GM12878 (cell line): ENCODE measurements at regions not wholly inside any gene's neighbourhood (a gene's known extent, or its start where the extent isn't known, plus 50 kb on each side); places are given as distances from the start of the nearest gene placed in this dataset.

Experiments used
- ATAC-seq: fragments of 200-7000 bp; cut with Tn5 transposase; 3 replicates; pipeline ENCODE4 v1.9.1; 2020; ENCODE audit warnings: mild to moderate bottlenecking, moderate library complexity
- BruUV-seq: library from RNA; stranded (reverse); fragments of 400-500 nt; replicated peaks from 2 replicates; lab custom pipeline; 2021; lab: Mats Ljungman, UMichigan
- CTCF ChIA-PET: fragments of 300-600 bp; sonication (Branson Sonifier 250); formaldehyde crosslinking; extraction: SDS; loops from one replicate; lab custom pipeline; 2021; ENCODE audit warnings: inconsistent platforms; lab: Yijun Ruan, JAX
- POLR2A ChIA-PET: fragments of 350-600 bp; formaldehyde crosslinking; extraction: SDS; loops from one replicate; lab custom pipeline; 2021; ENCODE audit warnings: inconsistent platforms; lab: Charles Lee
- RAD21 ChIA-PET: fragments of 300-600 bp; sonication (Branson Sonifier 250); formaldehyde crosslinking; loops from one replicate; lab custom pipeline; 2023; ENCODE audit warnings: antibody characterized with exemption; ENCODE audit not compliant: unreplicated experiment; lab: Charles Lee
- SMC1A ChIA-PET: fragments of 300-600 bp; sonication (Branson Sonifier 250); formaldehyde crosslinking; loops from one replicate; lab custom pipeline; 2023; ENCODE audit not compliant: unreplicated experiment, uncharacterized antibody; lab: Charles Lee
- DNase-seq: peaks from one replicate; pipeline ENCODE4 v3.0.0-alpha.2; 2011; ENCODE audit warnings: low read depth, low spot score
- FAIRE-seq: peaks from 3 replicates; lab custom pipeline; 2011; peaks lifted over from hg19 to GRCh38; lab: Jason Lieb, UNC
- H2AFZ ChIP-seq: 2 replicates; pipeline ENCODE4 v1.6.0; 2011; ENCODE audit warnings: low read depth, low read length, control low read depth; ENCODE audit not compliant: control insufficient read depth
- H3K27ac ChIP-seq: 2 replicates; pipeline ENCODE4 v1.5.1; 2011; ENCODE audit warnings: control low read depth; ENCODE audit not compliant: control insufficient read depth, insufficient read depth
- H3K27me3 ChIP-seq, 2 experiments: replicated peaks in 1 of 2; 2 replicates each; pipeline versions ENCODE4 v1.6.0 to v1.6.1; 2011; ENCODE audit warnings: low read length in 1 of 2; ENCODE audit not compliant: control insufficient read depth in 2 of 2, insufficient read depth in 2 of 2
- H3K36me3 ChIP-seq, 2 experiments: 2 replicates each; pipeline ENCODE4 v1.5.1; 2011; ENCODE audit warnings: low read length in 1 of 2; ENCODE audit not compliant: control insufficient read depth in 2 of 2, insufficient read depth in 2 of 2
- H3K4me1 ChIP-seq: 2 replicates; pipeline ENCODE4 v1.6.1; 2011; ENCODE audit warnings: mild to moderate bottlenecking, low read length, moderate library complexity, mixed read lengths; ENCODE audit not compliant: control insufficient read depth, insufficient read depth
- H3K4me2 ChIP-seq: 2 replicates; pipeline ENCODE4 v1.6.0; 2011; ENCODE audit warnings: control low read depth; ENCODE audit not compliant: control insufficient read depth, insufficient read depth
- H3K4me3 ChIP-seq: fragments of 200-600 bp; sonication (generic); 2 replicates; pipeline ENCODE4 v1.5.1; 2016
- H3K79me2 ChIP-seq: 2 replicates; pipeline ENCODE4 v1.6.0; 2011; ENCODE audit warnings: low read length; ENCODE audit not compliant: control insufficient read depth, insufficient read depth
- H3K9ac ChIP-seq: 2 replicates; pipeline ENCODE4 v1.8.0; 2011; ENCODE audit warnings: low read length, control low read depth, mixed read lengths; ENCODE audit not compliant: control insufficient read depth, insufficient read depth
- H3K9me3 ChIP-seq: replicated peaks from 3 replicates; pipeline ENCODE4 v1.5.1; 2011; ENCODE audit warnings: mild to moderate bottlenecking, low read length; ENCODE audit not compliant: control insufficient read depth, insufficient read depth
- H4K20me1 ChIP-seq: 2 replicates; pipeline ENCODE4 v1.6.0; 2011; ENCODE audit not compliant: control insufficient read depth, insufficient read depth
- BHLHE40 ChIP-seq, 2 experiments: fragments of 450-650 bp in 1 of 2; IDR thresholded peaks; 2 replicates each; pipeline ENCODE4 v1.6.1; 2011 to 2017; ENCODE audit warnings: low read depth in 2 of 2, borderline replicate concordance in 1 of 2, improper control_type of control experiment in 1 of 2, low read length in 1 of 2, mild to moderate bottlenecking in 1 of 2
- CHD1 ChIP-seq: IDR thresholded peaks from 2 replicates; pipeline ENCODE4 v1.6.1; 2012; ENCODE audit warnings: low read depth, low read length, improper control_type of control experiment
- FOXK2 ChIP-seq: fragments of 450-650 bp; IDR thresholded peaks from 2 replicates; pipeline ENCODE4 v1.6.1; 2017; ENCODE audit warnings: mild to moderate bottlenecking, moderate library complexity
- FOXM1 ChIP-seq: IDR thresholded peaks from 2 replicates; pipeline ENCODE4 v1.6.1; 2012; ENCODE audit warnings: low read depth, mild to moderate bottlenecking, inconsistent platforms, low read length, moderate library complexity
- LARP7 ChIP-seq: fragments of 450-650 bp; IDR thresholded peaks from 2 replicates; pipeline ENCODE4 v1.6.1; 2017; ENCODE audit warnings: mild to moderate bottlenecking
- PAX5 ChIP-seq: IDR thresholded peaks from 2 replicates; pipeline ENCODE4 v1.6.1; 2011; ENCODE audit warnings: low read depth, low read length, borderline replicate concordance
- YBX1 ChIP-seq: fragments of 450-650 bp; IDR thresholded peaks from 2 replicates; pipeline ENCODE4 v1.6.1; 2016; ENCODE audit warnings: antibody characterized with exemption
- ZNF207 ChIP-seq: fragments of 450-650 bp; IDR thresholded peaks from 2 replicates; pipeline ENCODE4 v1.6.1; 2014; ENCODE audit warnings: antibody characterized with exemption, mild to moderate bottlenecking, borderline replicate concordance
- ZNF274 ChIP-seq: IDR thresholded peaks from one replicate; pipeline ENCODE4 v1.8.0; 2011; ENCODE audit not compliant: insufficient read length, insufficient read depth
- WGBS: methylation state at CpG from one replicate; pipeline ENCODE4 v1.1.6; 2016; ENCODE audit warnings: low lambda C conversion rate; ENCODE audit not compliant: insufficient replicate concordance, insufficient coverage; ENCODE audit errors: missing lambda C conversion rate; 5-methylcytosine and 5-hydroxymethylcytosine counted together
- in situ Hi-C: fragments of 300-500 bp; cut with MboI; formaldehyde crosslinking; loops from 9 replicates; pipeline ENCODE4 v1.14.3; 2018; ENCODE audit warnings: mixed read lengths
- intact Hi-C: fragments of 100-400 bp; cut with micrococcal nuclease; formaldehyde crosslinking; loops from one replicate; pipeline ENCODE4 v1.14.2; 2022; ENCODE audit not compliant: unreplicated experiment
- TF ChIP-seq, protein P1 (sequence below): IDR thresholded peaks from 2 replicates; pipeline ENCODE4 v1.6.1; 2012; ENCODE audit warnings: low read depth, low read length, improper control_type of control experiment

- Histone ChIP-seq H4K20me1 (no peaks in the 10 kb centered on the region), H3K79me2 (no peaks in the 10 kb centered on the region), H3K4me3 (no peak overlapping the region), H3K9me3 (no peaks in the 10 kb centered on the region), H3K4me2 (no peak overlapping the region), H3K27me3 (no peaks in the 10 kb centered on the region), H2AFZ (no peak overlapping the region), H3K36me3 (no peaks in the 10 kb centered on the region), H3K4me1 (no peaks in the 10 kb centered on the region), H3K27ac (no peak overlapping the region), H3K9ac (no peak overlapping the region)
- in situ Hi-C loops (no loop called here), intact Hi-C loops (no loop called here)
- DNase-seq (no peak), ATAC-seq (no peak), FAIRE-seq (no peak)
- BruUV-seq, result no TSS peak
- POLR2A ChIA-PET, result no interaction called here
- RAD21 ChIA-PET, result no interaction called here
- CTCF ChIA-PET, result interaction anchor here (0.6 to 0.7 kb wide), 2 partner anchors 738 to 1750 kb away, joined by 3 read pairs; no protein-coding TSS in a partner anchor
- WGBS, result 48% methylated on average over 2 of the region's 2 CpGs
- SMC1A ChIA-PET, result interaction anchor here (1.5 kb wide), 1 partner anchor 19 kb away, joined by 4 read pairs; no protein-coding TSS in a partner anchor
- TF ChIP-seq PAX5 (no peak), LARP7 (no peak), CHD1 (no peak), FOXK2 (no peak), ZNF207 (no peak), YBX1 (no peak), ZNF274 (no peak), FOXM1 (no peak), BHLHE40 (IDR thresholded peaks at IDR 0.05; ENCODE audit: borderline replicate concordance in 1 of 2, low read depth in 2 of 2, low read length in 1 of 2) (no peak)
- TF ChIP-seq, protein P1, sequence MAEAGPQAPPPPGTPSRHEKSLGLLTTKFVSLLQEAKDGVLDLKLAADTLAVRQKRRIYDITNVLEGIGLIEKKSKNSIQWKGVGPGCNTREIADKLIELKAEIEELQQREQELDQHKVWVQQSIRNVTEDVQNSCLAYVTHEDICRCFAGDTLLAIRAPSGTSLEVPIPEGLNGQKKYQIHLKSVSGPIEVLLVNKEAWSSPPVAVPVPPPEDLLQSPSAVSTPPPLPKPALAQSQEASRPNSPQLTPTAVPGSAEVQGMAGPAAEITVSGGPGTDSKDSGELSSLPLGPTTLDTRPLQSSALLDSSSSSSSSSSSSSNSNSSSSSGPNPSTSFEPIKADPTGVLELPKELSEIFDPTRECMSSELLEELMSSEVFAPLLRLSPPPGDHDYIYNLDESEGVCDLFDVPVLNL, result no peak
Measured at GRCh38 chr10:89980166-89980565, 278.8 kb downstream of the KIF20B start.
